ENCODE measurements at regions not wholly inside any gene's neighbourhood (a gene's known extent, or its start where the extent isn't known, plus 50 kb on each side); places are given as distances from the start of the nearest gene placed in this dataset.

DNA sequence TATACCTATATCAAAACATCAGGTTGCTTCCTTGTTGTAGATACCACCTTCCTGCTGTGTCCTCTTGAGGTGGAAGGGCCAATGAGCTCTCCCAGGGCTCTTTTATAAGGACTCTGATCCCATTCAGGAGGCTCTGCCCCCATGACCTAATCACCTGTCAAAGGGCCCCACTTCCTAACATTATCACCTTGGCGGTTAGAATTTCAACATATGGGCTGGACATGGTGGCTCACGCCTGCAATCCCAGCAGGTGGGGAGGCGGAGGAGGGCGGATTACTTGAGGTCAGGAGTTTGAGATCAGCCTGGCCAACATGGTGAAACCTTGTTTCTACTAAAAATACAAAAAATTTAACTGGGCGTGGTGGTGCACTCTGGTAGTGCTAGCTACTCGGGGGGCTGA lies 86.4 kb downstream of the HAPSTR1 start:
- no peaks in the 10 kb centered on the region for H3K36me3 Mint-ChIP-seq (ENCODE audit: low read depth)
- Histone ChIP-seq H3K27me3 (ENCODE audit: control insufficient read depth, insufficient read depth, low read length, poor library complexity, severe bottlenecking) (no peaks in the 10 kb centered on the region), H3K36me3 (ENCODE audit: control insufficient read depth, insufficient read depth, low read length) (no peaks in the 10 kb centered on the region), H3K9me3 (ENCODE audit: control insufficient read depth, low read length) (no peaks in the 10 kb centered on the region), H3K27ac (ENCODE audit: low read depth, low read length) (no peak overlapping the region), H3K9ac (ENCODE audit: extremely low read depth, low read length, poor library complexity, severe bottlenecking) (no peak overlapping the region), H3K4me3 (ENCODE audit: low read length) (no peak overlapping the region), H3K4me1 (ENCODE audit: control insufficient read depth, insufficient read depth, low read length) (no peaks in the 10 kb centered on the region)
- no peak overlapping the region for H3K4me3 Mint-ChIP-seq
- peaks cover 9% of the 10 kb centered on the region for H3K9me3 Mint-ChIP-seq
- peak; percentile 82 for DNase-seq
- no peak for TF ChIP-seq CTCF (conservative IDR thresholded peaks at IDR 0.05)
- 83 to 88% methylated on average over 4 to 6 of the region's 6 CpGs for WGBS, 2 experiments (ENCODE audit: insufficient coverage in 1 of 2, insufficient read length in 1 of 2)
- no peak overlapping the region for H3K27ac Mint-ChIP-seq
- H3K27me3 Mint-ChIP-seq (ENCODE audit: insufficient read depth), result peaks cover 27% of the 10 kb centered on the region
- H3K4me1 Mint-ChIP-seq, result peaks cover 4% of the 10 kb centered on the region

GRCh38 chr16:9183682-9184353 lies 92.4 kb downstream of the HAPSTR1 start:
- H3K9me3 Mint-ChIP-seq, result peaks cover 7% of the 10 kb centered on the region

DNA sequence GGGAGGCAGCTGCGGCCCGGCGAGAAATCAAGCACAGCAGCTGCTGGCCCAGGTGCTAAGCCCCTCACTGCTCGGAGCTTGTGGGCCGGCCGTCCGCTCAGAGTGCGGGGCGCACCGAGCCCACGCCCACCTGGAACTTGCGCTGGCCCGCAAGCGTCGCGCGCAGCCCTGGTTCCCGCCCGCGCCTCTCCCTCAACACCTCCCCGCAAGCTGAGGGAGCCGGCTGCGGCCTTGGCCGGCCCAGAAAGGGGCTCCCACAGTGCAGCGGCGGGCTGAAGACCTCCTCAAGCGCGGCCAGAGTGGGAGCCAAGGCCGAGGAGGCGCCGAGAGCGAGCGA lies 92.9 kb downstream of the HAPSTR1 start:
- Histone ChIP-seq H3K4me1 (ENCODE audit: control insufficient read depth, insufficient read depth, low read length) (no peaks in the 10 kb centered on the region), H3K27me3 (ENCODE audit: control insufficient read depth, insufficient read depth, low read length, poor library complexity, severe bottlenecking) (no peaks in the 10 kb centered on the region), H3K27ac (ENCODE audit: low read depth, low read length) (no peak overlapping the region), H3K9ac (ENCODE audit: extremely low read depth, low read length, poor library complexity, severe bottlenecking) (no peak overlapping the region), H3K36me3 (ENCODE audit: control insufficient read depth, insufficient read depth, low read length) (no peaks in the 10 kb centered on the region), H3K4me3 (ENCODE audit: low read length) (no peak overlapping the region), H3K9me3 (ENCODE audit: control insufficient read depth, low read length) (no peaks in the 10 kb centered on the region)
- Mint-ChIP-seq H3K4me3 (no peak overlapping the region), H3K27me3 (ENCODE audit: insufficient read depth) (peaks cover 24% of the 10 kb centered on the region), H3K9me3 (peaks cover 7% of the 10 kb centered on the region), H3K36me3 (ENCODE audit: low read depth) (no peaks in the 10 kb centered on the region), H3K4me1 (no peaks in the 10 kb centered on the region), H3K27ac (no peak overlapping the region)
- WGBS, 2 experiments (ENCODE audit: insufficient coverage in 1 of 2, insufficient read length in 1 of 2), result 90 to 96% methylated on average over 11 to 33 of the region's 33 CpGs
- no peak for TF ChIP-seq CTCF (conservative IDR thresholded peaks at IDR 0.05)
- DNase-seq, result no peak

More at GRCh38 chr16:9183682-9184353, 92.4 kb downstream of the HAPSTR1 start:
- Histone ChIP-seq H3K4me1 (ENCODE audit: control insufficient read depth, insufficient read depth, low read length) (no peaks in the 10 kb centered on the region), H3K9me3 (ENCODE audit: control insufficient read depth, low read length) (no peaks in the 10 kb centered on the region), H3K27ac (ENCODE audit: low read depth, low read length) (no peak overlapping the region), H3K9ac (ENCODE audit: extremely low read depth, low read length, poor library complexity, severe bottlenecking) (no peak overlapping the region), H3K27me3 (ENCODE audit: control insufficient read depth, insufficient read depth, low read length, poor library complexity, severe bottlenecking) (no peaks in the 10 kb centered on the region), H3K36me3 (ENCODE audit: control insufficient read depth, insufficient read depth, low read length) (no peaks in the 10 kb centered on the region), H3K4me3 (ENCODE audit: low read length) (no peak overlapping the region)
- peak; percentile 25 for TF ChIP-seq CTCF (conservative IDR thresholded peaks at IDR 0.05)
- Mint-ChIP-seq H3K4me1 (no peaks in the 10 kb centered on the region), H3K4me3 (no peak overlapping the region), H3K36me3 (ENCODE audit: low read depth) (no peaks in the 10 kb centered on the region), H3K27me3 (ENCODE audit: insufficient read depth) (peaks cover 29% of the 10 kb centered on the region), H3K27ac (no peak overlapping the region)
- DNase-seq, result peak; percentile 57
- WGBS, 2 experiments (ENCODE audit: insufficient coverage in 1 of 2, insufficient read length in 1 of 2), result 90 to 92% methylated on average over 18 to 27 of the region's 29 CpGs
